NCI-H2227 (cell line): ENCODE measurements at regions not wholly inside any gene's neighbourhood (a gene's known extent, or its start where the extent isn't known, plus 50 kb on each side); places are given as distances from the start of the nearest gene placed in this dataset.
"Not testable (repeated sequence)": the region's sequence is repeated elsewhere in the genome, so short reads cannot be mapped to it uniquely, and the experiment has no call there.

ENCODE experiments used
- DNase-seq: peaks from one replicate; lab custom pipeline; 2025; ENCODE audit not compliant: unreplicated experiment; lab: John Stamatoyannopoulos, UW

- no peak for DNase-seq
Measured at GRCh38 chr11:112534208-112534607, 273.5 kb upstream of the PLET1 start.

- no peak for DNase-seq
Measured at GRCh38 chr11:112537026-112537425, 276.4 kb upstream of the PLET1 start.

- DNase-seq, result no peak
Measured at GRCh38 chr11:112537846-112538330, 277.2 kb upstream of the PLET1 start.

- no peak for DNase-seq
Measured at GRCh38 chr11:112538534-112539280, 278.0 kb upstream of the PLET1 start.

GRCh38 chr11:112539281-112539555 lies 278.6 kb upstream of the PLET1 start:
- not testable (repeated sequence) for DNase-seq

GRCh38 chr11:112539741-112540140 lies 279.1 kb upstream of the PLET1 start:
- DNase-seq, result no peak

- DNase-seq, result no peak
Measured at GRCh38 chr11:112540261-112540660, 279.6 kb upstream of the PLET1 start.

GRCh38 chr11:112541140-112542046 lies 280.7 kb upstream of the PLET1 start:
- DNase-seq, result no peak

GRCh38 chr11:112542479-112542878 lies 281.8 kb upstream of the PLET1 start:
- DNase-seq, result no peak

- DNase-seq, result no peak
Measured at GRCh38 chr11:112543390-112543789, 282.7 kb upstream of the PLET1 start.

- no peak for DNase-seq
Measured at GRCh38 chr11:112548641-112549040, 288.0 kb upstream of the PLET1 start.

- DNase-seq, result no peak
Measured at GRCh38 chr11:112553205-112553731, 292.6 kb upstream of the PLET1 start.

- no peak for DNase-seq
Measured at GRCh38 chr11:112554586-112554985, 293.9 kb upstream of the PLET1 start.

GRCh38 chr11:112555491-112556364 lies 295.1 kb upstream of the PLET1 start:
- DNase-seq, result no peak

GRCh38 chr11:112558691-112559090 lies 298.0 kb upstream of the PLET1 start:
- DNase-seq, result no peak

- no peak for DNase-seq
Measured at GRCh38 chr11:112563808-112564207, 303.1 kb upstream of the PLET1 start.

- DNase-seq, result no peak
Measured at GRCh38 chr11:112564228-112564955, 303.7 kb upstream of the PLET1 start.

- DNase-seq, result no peak
Measured at GRCh38 chr11:112565551-112565950, 304.9 kb upstream of the PLET1 start.

- no peak for DNase-seq
Measured at GRCh38 chr11:112566124-112566523, 305.5 kb upstream of the PLET1 start.

GRCh38 chr11:112570333-112570732 lies 309.7 kb upstream of the PLET1 start:
- DNase-seq, result no peak
